Stimulated activated CD8-positive, alpha-beta memory T cell treated with anti-CD3 and anti-CD28 coated beads, Interleukin-15, amount 100 ng/mL, for 1 hour (primary cell): ENCODE measurements at regions not wholly inside any gene's neighbourhood (a gene's known extent, or its start where the extent isn't known, plus 50 kb on each side); places are given as distances from the start of the nearest gene placed in this dataset.
"Not testable (repeated sequence)": the region's sequence is repeated elsewhere in the genome, so short reads cannot be mapped to it uniquely, and the experiment has no call there.

Source experiments
- DNase-seq: peaks from one replicate; pipeline ENCODE4 v3.0.0-alpha.2; 2020; ENCODE audit warnings: low read depth

- DNase-seq = no peak
These were observed 213.1 kb downstream of the CDH26 start for GRCh38 chr20:60171313-60171712.

- no peak for DNase-seq
These were observed 213.5 kb downstream of the CDH26 start for GRCh38 chr20:60171738-60172137.

DNA sequence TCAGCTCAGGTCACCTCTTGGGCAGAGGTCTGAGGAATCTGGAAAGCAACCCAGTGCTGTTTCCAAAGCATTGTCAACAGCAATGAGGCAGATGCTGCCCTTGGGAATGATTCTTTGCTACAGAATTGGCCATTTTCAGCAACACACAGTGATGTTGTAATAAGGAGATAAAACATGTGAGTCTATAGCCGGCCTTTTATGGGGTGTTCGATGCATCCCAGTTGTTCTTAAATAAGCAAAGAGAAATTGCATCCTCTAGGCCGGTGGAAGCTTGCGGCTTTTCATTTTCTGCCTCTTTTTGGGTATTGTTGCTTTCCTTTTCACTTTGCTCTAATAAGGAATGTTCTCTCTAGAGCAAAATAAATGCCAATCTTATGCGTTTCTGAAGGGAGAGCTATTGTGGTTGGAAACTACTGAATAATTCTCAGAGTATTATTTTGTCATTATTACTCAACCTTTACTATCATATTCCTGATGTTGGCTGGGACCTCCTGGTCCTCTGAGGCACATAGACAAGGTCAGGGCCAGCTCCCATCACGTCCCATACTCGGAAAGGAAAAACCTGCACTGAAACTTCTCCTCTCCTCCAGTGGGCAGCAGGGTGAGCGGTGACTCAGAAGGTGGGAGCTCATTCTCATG, 214.2 kb downstream of the CDH26 start:
- no peak for DNase-seq

GRCh38 chr20:60177080-60177479, 218.9 kb downstream of the CDH26 start:
- no peak for DNase-seq

DNA sequence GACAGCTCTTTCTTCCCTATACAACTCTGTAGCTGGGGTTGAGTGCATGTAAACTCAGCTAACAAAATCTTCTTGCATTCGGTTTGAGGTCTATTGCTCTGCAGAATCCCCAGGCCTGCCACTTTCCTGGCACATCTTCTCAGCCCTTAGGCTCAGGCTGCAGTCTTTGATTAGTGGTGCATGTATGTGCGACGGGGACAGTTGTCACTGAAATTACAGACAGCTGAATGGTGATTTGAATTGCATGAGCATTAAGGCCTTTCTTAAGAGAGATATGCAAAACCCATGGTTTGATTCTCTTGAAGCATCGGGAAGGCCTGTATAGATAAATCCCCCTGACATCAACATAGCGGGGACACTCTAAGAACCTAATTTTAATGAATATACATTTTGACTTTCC, 222.8 kb downstream of the CDH26 start:
- DNase-seq = no peak

- DNase-seq = no peak
These were observed 228.2 kb downstream of the CDH26 start for GRCh38 chr20:60186412-60186811.

- no peak for DNase-seq
These were observed 229.5 kb downstream of the CDH26 start for GRCh38 chr20:60187683-60188082.

GRCh38 chr20:60191014-60191413, 232.8 kb downstream of the CDH26 start:
- DNase-seq = no peak

DNA sequence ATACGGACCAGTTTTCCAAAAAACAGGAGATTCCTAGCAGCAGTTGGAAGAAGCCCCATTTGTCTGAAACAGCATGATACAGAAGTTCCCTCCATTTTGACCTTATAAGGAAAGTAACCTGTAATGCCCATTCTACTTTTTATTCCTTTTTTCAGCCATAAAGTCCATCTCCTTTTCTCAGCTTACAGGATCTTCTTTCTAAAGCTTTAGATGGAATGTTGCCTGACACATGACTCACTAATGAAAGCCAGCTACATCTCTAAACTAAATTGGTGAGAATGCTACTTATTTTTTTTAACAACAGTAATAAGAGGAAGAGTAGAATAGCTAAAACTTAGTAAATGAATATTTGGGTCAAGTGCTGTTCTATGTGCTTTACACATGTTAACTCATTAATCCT, 234.1 kb downstream of the CDH26 start:
- no peak for DNase-seq

- DNase-seq = not testable (repeated sequence)
These were observed 240.9 kb downstream of the CDH26 start for GRCh38 chr20:60199132-60199531.

DNA sequence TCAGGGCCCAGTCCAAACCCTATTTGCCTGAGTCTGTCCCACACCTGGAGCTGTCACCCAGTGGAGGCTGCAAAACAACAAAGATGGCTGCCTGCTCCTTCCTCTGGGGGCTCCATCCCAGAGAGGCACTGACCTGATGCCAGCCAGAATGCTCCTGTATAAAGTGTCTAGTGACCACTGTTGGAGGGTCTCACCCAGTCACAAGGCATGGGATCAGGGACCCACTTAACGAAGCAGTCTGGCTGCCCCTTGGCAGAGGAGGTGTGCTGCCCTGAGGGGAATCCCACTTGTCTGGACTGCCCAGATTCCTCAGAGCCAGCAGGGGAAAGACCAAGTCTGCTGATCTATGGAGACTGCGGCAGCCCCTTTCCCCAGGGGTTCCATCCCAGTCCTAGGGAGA, 241.6 kb downstream of the CDH26 start:
- DNase-seq = no peak

- no peak for DNase-seq
These were observed 242.2 kb downstream of the CDH26 start for GRCh38 chr20:60200305-60200918.

DNA sequence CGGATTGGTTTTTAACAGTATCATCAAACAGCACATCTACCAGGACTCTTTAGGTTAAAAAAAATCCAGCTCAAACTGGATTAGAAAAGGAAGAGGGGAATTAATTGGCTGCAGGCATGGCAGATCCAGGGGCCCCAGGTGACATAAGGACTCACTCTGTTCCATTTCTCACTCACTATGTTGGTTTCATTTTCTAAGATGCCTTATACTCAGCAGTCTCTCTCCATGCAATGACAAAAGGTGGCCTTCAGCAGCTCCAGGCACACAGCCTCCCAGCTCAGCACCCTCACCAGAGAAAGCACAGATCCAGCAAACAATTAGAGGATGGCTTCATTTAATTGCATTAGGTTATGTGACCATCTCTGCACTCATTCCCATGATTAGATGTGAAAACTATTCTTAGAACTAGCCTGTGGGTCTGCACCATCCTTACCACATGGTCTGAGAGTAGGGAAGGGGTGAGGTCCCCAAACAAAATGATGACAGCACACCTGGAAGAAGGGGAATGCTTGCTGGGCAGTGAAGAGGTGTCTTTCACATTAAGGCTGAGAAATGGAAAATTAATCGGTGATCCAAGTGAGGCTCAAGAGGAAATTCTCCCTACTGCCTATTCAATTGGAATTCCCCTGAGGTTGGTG, 243.1 kb downstream of the CDH26 start:
- DNase-seq = no peak

- DNase-seq = no peak
These were observed 243.8 kb downstream of the CDH26 start for GRCh38 chr20:60202046-60202445.

- DNase-seq = no peak
These were observed 245.2 kb downstream of the CDH26 start for GRCh38 chr20:60203451-60203850.

DNA sequence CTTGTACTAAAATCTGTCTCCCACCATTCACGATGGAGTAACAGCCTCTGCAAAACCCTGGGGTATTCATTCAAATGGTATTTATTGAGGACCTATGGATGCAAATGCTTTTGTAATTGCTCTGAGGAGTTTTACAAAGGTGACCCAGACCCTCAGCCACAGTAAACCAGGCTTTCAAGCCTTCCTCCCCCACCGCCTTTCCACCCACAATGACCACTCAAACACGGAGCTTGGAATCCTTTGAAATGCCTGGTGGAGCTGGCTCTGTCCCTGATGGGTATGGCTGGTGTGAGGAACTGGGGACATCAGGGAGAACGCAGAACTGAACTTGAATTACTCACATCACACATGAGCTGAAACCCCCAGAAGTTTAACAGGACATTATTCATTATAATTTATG, 246.4 kb downstream of the CDH26 start:
- DNase-seq = no peak

- no peak for DNase-seq
These were observed 248.0 kb downstream of the CDH26 start for GRCh38 chr20:60206259-60206658.

DNA sequence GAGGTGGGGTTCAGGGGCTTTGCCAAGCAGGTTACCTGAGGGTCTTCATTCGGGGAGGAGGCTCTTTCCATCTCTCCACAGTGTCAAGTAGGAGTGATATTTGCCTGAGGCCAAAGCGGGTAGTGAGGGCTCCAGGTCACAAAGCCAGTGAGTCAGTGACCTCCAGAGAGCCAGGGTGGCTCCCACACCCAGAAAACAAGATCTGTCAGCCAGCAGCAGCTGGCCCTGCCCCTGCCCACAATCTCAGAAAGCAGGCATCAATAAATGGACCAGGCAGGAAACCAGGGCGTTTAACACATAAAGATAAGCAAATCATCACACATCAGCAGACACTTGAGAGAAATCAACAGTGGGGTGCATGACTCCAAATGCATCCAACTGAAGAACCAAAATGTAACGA, 250.8 kb downstream of the CDH26 start:
- DNase-seq = no peak

DNA sequence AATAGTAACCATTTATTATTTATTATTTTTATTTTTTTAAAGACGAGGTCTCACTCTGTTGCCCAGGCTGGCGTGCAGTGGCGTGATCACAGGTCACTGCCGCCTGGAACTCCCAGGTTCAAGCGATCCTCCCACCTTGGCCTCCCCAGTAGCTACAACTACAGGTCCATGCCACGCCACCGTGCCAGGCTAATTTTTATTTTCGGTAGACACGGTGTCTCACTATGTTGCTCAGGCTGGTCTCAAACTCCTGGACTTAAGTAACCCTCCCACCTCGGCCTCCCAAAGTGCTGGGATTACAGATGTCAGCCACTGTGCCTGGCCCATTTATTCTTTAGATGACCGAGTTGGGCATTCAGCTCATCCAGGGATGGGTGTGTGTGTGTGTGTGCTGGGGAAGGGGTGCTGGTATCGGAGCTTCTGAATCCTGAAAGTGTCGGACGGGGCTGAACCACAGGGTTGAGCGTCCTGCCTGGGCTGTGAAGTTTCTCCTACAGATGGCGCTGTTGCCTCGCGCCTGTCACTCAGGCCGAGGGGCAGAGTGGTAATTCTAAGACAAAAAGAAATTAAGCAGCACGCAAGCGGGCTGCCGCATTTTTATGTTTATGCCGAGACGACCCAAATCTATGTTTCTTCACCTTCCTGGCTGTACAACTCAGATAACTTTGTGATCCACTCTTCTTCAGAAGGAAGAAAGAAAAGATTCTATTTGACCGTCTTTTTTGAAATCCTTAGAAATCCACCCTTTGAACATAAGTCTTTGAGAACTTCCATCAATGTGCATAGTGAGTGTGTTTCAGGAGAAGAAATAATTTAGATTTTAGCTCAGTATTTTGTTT, 252.8 kb downstream of the CDH26 start:
- peak; percentile 33 for DNase-seq

DNA sequence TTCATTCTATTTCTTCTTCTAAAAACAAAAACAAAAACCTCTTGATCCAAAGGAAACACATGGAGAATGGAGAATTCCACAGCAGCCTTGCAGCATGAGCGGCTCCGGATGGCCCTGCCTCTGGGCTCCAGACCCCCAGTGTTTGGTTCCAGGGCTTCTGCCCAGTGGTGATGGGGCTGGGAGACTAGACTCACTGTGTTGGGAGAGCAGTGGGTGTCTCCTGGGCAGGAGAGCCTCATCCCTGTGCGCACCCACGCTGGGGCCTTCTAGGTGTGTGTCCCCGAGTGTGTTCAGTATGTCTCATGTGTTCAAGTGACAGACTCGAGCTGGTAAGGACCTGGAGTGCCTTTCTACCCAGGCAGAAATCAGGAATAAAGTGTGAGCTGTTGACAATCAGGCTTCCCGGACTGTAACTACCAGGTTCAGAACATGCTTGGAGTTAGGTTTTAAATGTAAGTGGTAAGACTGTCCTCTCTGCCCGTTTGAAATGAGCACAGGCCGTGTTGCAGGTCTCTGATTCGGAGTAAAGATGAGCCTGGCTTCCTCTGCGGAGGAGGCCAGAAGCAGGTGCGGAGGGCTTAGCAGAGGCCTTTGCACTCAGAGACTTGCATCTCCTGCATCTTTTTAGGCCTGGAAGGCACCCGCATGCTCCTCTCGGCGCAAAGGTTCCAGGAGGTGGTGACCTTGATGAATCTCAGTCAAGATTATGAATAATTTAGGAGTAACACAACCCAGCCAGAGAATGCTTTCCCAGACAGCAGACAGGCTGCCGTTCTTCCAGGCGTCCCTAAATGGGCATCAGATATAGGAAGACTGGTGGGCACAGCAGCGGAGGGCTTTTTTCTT, 253.6 kb downstream of the CDH26 start:
- no peak for DNase-seq

- DNase-seq = no peak
These were observed 254.5 kb downstream of the CDH26 start for GRCh38 chr20:60212695-60213094.
